SHP77 treated with DMSO at 0.1 percent for 48 hours (cell line): ENCODE measurements at regions not wholly inside any gene's neighbourhood (a gene's known extent, or its start where the extent isn't known, plus 50 kb on each side); places are given as distances from the start of the nearest gene placed in this dataset.
"Not testable (repeated sequence)": the region's sequence is repeated elsewhere in the genome, so short reads cannot be mapped to it uniquely, and the experiment has no call there.

Experiments
- DNase-seq: peaks from one replicate; lab custom pipeline; 2025; lab: John Stamatoyannopoulos, UW

- DNase-seq, result no peak
These were observed 488.2 kb downstream of the RBFOX1 start for GRCh38 chr16:7820816-7821215.

DNA sequence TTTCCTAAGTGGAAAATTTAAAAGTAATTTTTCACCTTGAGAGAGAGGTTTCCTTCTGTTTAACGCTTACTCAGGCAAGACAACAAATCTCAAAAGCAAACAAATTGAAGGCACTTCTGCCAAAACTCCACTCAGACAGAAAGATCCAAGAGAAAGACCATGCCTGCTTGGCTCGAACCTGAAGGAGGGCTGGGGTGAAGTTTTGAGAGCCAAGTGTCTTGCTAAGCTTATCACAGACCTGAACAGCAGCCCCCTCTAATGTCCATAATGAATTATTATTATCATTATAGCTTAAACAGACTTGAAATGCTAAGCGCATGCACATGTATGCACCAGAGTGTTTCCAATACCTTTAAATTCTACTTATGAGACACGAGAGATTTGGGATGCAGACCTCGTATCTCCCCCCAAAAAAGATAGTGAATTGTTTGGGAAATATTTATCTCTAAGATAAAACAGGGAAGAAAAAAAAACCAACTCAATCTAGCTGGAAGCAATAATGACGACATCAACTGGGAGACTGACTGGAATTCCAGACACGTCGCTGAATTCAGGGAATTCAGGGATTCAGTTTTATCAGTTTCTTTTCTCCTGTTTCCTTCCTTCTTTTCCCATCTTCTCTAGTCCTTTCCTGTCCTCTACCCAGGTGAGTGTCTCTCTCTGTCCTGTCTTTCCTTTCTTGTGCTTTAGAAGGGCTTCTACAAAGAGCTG lies 473.2 kb downstream of the RBFOX1 start:
- DNase-seq, result no peak

DNA sequence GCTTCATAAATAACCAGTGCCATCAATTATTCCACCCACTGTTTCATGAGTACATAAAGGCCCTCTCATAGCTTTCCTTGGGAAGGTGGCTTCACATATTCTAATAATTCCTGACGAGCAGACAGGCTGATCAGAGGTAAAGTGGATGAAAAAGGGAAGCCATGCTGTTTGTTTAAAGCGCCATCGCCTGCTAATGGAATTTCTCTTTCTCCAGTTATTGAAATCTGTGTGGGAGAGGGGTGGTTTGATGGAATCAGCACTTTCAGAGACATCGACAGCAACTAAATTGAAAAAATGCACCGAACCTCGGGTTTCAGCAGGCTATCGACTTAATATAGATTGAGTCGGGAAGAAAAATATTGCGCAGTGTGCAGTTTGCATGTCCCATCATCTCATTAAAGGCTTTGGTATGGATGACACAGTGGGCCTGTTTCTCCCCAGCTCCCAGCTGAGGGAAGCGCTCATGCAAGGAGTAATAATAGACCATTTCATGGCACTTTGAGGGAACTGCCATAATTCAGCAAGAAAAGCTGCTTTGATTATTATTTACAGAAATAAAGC lies 472.1 kb downstream of the RBFOX1 start:
- DNase-seq, result no peak

DNA sequence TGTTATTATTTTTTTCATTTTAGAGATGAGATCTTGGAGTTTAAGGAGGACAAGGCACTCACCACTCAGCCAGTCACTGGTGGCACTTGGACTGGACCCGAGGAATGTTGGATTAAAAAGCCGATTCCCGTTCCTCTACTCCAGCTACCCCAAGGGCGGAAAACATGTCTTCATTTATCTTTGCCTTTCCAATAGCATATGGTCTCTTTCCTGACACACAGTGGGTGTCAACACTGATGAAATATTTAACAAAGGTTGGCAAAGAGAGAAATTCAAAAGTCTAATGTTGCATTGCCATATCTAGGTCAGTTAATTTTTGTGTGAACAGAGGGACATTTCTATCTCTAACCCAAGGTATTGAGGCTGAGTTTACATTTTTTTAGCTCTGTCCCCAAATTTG lies 459.7 kb downstream of the RBFOX1 start:
- DNase-seq, result no peak

DNA sequence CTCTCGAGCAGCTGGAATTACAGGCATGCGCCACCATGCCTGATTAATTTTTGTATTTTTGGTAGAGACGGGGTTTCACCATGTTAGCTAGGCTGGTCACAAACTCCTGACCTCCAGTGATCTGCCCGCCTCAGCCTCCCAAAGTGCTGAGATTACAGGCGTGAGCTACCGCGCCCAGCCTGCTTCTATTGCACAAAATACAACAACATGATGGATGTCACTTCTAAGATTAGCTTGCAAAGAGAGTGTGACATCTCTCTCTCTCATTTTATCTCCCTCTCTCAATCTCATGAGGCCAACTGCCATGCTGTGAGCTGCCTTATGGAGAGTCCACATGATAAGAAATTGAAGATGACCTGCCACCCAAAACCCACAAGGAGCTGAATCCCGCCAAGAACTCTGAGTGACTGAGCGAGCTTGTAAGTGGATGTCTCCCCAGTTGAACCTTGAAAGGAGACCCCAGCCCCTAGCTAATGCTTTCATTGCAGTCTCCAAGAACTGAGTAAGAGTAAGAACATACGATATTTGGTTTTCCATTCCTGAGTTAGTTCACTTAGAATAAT lies 458.5 kb downstream of the RBFOX1 start:
- no peak for DNase-seq

- no peak for DNase-seq
These were observed 442.4 kb downstream of the RBFOX1 start for GRCh38 chr16:7775072-7775488.

GRCh38 chr16:7772722-7773121 lies 440.1 kb downstream of the RBFOX1 start:
- DNase-seq, result no peak

- DNase-seq, result not testable (repeated sequence)
These were observed 436.4 kb downstream of the RBFOX1 start for GRCh38 chr16:7769091-7769490.

DNA sequence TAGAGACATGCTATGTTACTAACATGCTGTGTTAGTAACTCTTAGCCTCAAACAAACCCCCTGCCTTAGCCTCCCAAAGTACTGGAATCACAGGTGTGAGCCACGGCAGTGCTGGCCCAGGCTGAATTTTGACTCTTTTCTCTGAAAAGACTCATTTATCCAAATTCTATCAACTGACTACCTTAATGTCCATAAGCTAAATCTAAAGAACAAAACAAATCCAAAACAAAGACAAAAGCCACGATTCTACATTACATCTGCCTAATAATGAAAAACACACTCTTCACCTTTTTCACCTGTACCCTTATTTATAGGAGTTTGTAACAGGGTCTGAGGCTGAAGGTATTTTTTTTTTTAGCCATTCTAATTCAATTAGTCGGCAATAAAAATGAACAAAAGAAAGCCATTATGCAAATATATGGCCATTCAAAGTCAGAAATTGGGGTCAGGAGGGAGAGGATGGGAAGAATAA lies 432.5 kb downstream of the RBFOX1 start:
- no peak for DNase-seq

- no peak for DNase-seq
These were observed 430.5 kb downstream of the RBFOX1 start for GRCh38 chr16:7763111-7763510.
